H1 (cell line): ENCODE measurements at regions not wholly inside any gene's neighbourhood (a gene's known extent, or its start where the extent isn't known, plus 50 kb on each side); places are given as distances from the start of the nearest gene placed in this dataset.

Experiments
- BCL11A ChIP-seq, 2 experiments: IDR thresholded peaks; one replicate each; pipeline ENCODE4 v1.6.1; 2011; ENCODE audit warnings: low read depth in 2 of 2, low read length in 2 of 2, mild to moderate bottlenecking in 2 of 2
- CBX5 ChIP-seq: fragments of 300-800, 300-1000 bp; sonication (generic); IDR thresholded peaks from 2 replicates; pipeline ENCODE4 v1.7.1; 2016; ENCODE audit warnings: antibody characterized with exemption, low read length, low read depth

- TF ChIP-seq BCL11A (IDR thresholded peaks at IDR 0.05; ENCODE audit: low read depth in 2 of 2, low read length in 2 of 2): no peak
- no peak for TF ChIP-seq CBX5
- TF ChIP-seq, all 59 proteins: peak for 0
These were observed 614.9 kb upstream of the LRRC4C start (continued) for GRCh38 chr11:42074306-42074705.
